HG03066 (cell line): ENCODE measurements at regions not wholly inside any gene's neighbourhood (a gene's known extent, or its start where the extent isn't known, plus 50 kb on each side); places are given as distances from the start of the nearest gene placed in this dataset.

Source experiments
- ATAC-seq: cut with Tn5 transposase; IDR thresholded peaks from one replicate; pipeline ENCODE4 v1.9.1; 2021; ENCODE audit warnings: low read depth; ENCODE audit not compliant: unreplicated experiment

DNA sequence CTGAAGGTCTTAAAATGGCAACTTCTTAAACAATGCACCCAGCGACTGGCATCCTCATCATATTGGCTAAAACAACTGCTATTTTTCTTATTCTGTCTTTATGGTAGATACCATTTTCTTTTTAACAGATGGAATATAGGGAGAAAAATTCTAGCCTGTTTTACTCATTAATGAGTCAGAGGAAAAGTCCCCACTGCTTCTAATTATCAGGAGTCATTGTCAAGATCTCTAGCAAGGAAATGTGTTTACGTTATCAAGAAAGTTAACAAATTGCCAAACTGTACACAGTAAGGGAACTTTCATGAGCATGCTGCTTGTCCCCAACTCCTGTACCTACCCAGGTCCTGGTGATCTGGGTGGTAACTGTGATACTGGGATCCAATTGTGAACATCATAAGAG lies 117.7 kb upstream of the KIAA1217 start:
- ATAC-seq = no peak

DNA sequence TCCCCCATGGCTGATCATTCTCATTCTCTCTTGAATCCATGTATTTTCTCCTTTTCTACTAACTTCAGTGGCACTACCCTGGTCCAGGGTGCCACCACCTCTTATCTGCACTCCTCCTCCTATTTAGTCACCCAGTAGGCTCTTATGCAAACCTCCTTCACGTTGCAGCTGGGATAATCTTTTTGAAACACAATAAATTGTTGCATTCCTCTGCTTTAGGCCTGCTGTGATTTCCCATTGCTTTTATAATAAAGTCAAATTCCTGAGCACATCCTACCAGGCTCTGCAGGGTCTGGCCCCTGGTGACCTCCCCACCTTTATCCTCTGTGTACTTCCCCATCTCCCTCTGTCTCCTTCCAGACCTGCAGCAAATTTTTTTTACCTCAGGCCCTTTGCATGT lies 112.7 kb upstream of the KIAA1217 start:
- ATAC-seq = no peak

DNA sequence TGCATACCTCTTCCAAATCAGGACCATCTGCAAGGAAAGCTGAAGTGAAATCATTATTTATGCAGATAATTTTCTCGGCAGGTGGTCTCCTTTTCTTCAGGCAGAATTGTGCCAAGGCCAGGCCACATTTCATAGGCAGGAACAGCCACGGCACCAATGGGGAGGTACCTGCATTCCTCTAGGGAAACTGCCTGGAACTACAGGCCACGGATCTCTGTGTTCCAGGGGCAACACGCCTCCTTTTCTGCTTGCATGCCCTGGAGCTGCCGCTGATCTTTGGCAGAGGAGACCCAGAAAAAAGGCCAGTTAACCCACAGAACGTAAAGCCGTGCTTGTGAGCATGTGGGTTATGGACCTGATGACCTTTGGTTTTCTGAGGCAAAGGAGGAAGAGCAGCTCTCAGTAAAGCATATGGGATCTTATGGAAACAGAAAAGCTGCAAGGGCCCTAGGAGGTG lies 111.2 kb upstream of the KIAA1217 start:
- ATAC-seq = no peak

DNA sequence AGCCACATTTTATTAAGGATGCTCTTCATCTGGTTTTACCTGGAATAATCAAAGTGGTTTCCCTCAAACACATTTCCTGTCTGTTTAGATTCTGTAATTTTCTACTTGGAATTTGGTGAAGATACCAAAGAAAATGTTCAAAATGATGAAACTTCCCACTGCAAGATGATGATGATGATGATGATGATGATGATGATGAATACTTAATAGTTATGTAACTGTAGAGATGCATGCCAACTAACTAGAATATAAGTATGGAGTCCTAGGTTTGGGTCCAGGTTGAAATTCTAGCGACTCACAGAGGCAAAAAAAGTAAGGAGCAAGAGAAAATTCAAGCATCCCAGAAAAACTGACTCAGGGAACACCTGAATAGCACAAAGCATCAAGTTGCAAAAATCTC lies 104.0 kb upstream of the KIAA1217 start:
- ATAC-seq = no peak

DNA sequence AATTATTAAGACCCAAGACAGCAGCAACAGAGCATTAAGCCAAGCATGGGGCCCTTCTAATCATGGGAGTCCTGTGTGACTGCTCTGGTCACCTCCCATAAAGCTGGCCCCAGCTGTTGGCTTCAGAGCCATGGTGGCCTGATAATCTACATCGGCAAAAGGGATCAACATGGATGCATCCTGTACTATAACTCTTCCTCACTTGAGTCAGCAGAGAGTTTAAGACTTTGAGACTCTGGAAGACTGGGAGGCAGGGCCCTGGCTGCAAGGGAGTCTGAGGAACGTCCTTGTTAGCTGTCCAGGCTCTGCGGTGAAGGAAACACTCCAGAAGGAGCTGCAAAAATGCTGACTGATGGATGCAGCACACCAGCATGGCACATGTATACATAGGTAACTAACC lies 95.0 kb upstream of the KIAA1217 start:
- ATAC-seq = no peak

DNA sequence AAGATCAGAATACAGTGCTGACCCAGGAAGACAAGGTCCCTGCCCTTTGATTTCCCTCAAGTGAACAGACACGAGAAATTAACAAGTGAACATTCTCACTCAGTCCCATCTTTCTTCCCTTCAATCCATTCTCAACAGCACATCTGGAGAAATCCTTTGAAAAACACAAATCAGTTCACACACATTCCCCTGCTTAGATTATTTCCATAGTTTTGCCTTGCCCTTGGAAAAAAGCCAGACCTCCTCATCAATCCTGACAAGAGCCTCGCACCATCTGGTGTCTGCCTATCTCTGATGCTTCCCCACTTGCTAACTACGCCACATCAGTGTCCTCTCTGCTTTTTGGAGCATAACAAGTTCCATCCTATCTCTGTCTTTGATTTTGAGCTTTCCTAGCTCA lies 94.4 kb upstream of the KIAA1217 start:
- ATAC-seq = no peak

GRCh38 chr10:24115403-24115802 lies 93.5 kb upstream of the KIAA1217 start:
- ATAC-seq = no peak

DNA sequence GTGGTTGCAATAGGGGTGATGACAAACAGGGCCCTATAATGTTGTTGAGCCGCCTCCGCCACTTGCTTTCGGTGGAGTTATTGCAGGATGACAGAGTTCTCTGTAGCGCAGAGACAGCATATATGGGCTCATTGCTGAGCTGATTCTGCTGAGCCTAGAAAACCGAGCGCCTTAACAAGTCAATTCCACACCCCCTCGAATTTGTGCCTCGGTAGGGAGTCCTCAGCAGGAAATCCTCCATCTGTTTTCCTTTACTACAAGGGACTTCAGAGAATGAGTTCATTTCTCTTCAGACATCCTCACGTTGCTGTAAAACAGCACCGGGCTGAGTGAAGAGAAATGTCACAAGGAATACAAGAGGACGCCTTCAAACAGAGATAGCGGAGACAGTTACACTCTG lies 90.7 kb upstream of the KIAA1217 start:
- no peak for ATAC-seq

GRCh38 chr10:24119896-24120295 lies 89.0 kb upstream of the KIAA1217 start:
- no peak for ATAC-seq

GRCh38 chr10:24120646-24121045 lies 88.3 kb upstream of the KIAA1217 start:
- ATAC-seq = no peak

DNA sequence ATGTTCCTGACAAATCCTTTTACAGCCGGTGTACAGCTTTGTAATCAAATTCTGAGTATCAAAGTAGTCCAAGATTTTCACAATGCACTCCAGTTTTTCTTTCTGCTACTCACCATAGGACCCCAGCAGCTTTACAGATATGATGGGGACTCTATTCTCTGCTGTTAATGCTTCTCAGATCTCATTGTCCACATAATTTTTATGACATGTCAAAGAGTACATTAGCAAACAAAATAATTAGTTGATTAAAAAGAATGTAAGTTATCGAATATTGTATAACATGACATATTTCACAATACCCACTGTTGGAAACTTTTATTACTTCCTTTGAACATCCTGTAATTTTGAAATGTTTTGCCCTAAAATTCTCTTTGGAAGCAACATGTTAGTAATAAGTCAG lies 81.4 kb upstream of the KIAA1217 start:
- no peak for ATAC-seq

DNA sequence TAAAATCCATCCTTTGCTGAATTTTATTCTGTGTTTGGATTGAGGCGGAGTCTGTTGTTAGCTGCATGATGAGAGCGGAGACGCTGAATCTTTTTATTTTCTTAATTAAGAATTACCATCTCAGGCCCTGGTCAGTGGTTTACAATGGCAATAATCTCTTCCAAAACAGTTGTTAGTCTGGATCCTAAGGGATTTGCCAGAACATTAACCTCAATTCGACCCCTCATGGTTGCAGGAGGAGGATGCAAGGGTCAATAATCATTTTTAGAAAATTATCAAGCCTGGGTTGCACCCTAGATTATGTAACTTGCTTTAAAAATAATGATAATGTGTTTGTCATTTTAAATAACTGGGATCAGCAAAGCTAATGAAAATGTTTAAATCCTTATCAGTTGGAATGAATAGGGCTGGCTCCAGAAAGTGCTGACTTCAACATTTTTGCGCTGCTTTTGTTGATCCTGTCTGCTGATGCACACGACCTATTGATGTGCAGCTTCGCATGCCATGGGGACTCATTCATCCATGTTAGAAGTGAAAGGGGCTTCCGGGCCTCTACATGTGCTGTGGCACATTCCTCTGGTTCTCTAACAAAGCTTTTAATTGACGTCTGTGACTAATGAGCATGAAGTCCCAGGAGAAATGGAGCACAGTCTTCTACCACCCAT lies 80.7 kb upstream of the KIAA1217 start:
- no peak for ATAC-seq

GRCh38 chr10:24132741-24133140 lies 76.2 kb upstream of the KIAA1217 start:
- no peak for ATAC-seq

GRCh38 chr10:24133835-24134234 lies 75.1 kb upstream of the KIAA1217 start:
- no peak for ATAC-seq

- no peak for ATAC-seq
Observed at GRCh38 chr10:24136070-24136469, 72.9 kb upstream of the KIAA1217 start.

- ATAC-seq = no peak
Observed at GRCh38 chr10:24147321-24147720, 61.6 kb upstream of the KIAA1217 start.

DNA sequence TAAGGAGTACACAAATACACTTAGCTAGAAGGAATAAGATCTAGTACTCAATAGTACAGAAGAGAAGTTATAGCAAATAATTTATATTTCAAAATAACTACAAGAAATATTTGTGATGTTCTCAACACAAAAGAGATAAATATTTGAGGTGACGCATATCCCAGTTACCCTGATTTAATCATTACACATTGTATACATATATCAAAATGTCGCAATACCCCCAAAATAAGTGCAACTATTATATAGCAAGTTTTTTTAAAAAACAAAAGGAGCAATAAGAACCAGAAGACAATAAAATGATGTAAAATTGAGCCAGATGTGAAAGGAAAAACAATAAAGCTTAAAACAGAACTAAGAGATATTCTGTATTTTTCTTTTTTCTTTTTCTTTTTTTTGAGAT lies 59.3 kb upstream of the KIAA1217 start:
- ATAC-seq = no peak

DNA sequence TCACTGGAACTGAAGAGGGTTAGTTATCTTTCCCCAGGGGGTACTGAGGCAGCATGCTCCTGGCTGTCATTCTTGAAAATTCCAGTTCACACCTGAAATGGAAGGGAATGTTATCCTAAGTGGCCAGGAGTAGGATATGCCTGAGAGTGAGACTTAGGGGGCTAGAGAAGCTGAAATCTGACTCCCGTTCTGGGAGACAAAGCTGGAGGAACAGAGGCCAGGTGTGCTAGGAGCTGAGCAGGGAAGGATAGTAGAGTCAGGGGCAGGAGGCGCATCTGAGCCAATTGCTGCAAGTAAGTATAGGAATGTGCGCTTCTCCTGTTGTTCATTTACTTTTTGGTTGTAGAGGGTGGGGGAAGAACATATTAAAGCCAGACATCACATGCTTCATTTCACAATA lies 58.1 kb upstream of the KIAA1217 start:
- no peak for ATAC-seq

DNA sequence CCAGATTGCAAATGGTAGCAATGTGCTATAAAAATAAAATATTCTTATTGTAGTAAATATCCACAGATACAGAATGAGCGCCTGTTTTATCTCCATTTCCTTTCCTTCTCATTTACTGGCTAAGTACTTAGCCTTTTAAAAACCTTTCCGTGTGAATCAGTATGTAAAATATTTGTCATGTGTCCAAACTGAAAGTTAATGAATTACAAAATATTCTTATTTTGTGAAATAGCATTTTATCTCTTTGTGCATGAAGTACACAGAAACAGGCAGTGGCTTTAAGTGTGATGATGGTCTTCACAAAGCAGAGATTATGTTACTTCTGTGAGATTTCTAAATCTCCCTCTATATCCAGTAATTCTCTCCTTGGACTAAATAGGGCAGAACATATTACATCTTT lies 56.7 kb upstream of the KIAA1217 start:
- no peak for ATAC-seq

GRCh38 chr10:24153031-24153430 lies 55.9 kb upstream of the KIAA1217 start:
- no peak for ATAC-seq

DNA sequence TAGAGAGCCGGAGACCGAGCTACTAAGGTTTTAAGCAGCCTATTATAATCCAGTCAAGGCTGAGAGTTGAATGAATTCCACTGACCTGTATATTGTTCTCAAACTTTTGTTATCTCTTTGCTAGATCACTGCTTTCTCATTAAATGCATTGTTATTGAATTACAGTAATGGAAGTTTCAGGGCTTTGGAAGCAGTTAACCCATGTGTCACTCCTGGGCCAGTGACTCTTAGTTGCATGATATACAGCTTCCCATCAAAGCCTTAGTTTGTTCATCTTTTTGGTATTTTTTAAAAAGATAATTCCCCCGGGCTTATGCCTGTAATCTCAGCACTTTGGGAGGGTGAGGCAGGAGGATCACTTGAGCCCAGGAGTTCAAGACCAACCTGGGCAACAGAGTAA lies 55.4 kb upstream of the KIAA1217 start:
- ATAC-seq = no peak

GRCh38 chr10:24156686-24157085 lies 52.3 kb upstream of the KIAA1217 start:
- ATAC-seq = no peak

DNA sequence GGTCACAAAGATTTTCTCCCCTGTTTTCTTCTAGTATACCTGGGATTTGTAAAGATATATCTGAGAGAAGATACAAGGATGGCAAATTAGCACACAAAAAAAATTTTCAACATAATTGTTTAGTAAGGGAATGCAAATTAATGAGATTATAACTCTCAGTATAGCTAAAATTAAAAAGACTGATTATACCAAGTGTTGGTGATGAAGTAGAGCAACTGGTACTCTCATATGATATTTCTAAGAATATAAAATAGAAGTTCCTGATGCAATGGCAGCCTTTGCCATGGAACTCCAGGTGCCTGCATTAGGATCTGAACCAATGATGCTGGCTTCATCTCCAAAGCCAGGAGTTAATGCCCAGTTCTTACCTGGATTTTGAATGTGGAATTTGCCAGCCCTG lies 51.4 kb upstream of the KIAA1217 start:
- ATAC-seq = no peak
